ENCODE measurements at regions not wholly inside any gene's neighbourhood (a gene's known extent, or its start where the extent isn't known, plus 50 kb on each side); places are given as distances from the start of the nearest gene placed in this dataset.

DNA sequence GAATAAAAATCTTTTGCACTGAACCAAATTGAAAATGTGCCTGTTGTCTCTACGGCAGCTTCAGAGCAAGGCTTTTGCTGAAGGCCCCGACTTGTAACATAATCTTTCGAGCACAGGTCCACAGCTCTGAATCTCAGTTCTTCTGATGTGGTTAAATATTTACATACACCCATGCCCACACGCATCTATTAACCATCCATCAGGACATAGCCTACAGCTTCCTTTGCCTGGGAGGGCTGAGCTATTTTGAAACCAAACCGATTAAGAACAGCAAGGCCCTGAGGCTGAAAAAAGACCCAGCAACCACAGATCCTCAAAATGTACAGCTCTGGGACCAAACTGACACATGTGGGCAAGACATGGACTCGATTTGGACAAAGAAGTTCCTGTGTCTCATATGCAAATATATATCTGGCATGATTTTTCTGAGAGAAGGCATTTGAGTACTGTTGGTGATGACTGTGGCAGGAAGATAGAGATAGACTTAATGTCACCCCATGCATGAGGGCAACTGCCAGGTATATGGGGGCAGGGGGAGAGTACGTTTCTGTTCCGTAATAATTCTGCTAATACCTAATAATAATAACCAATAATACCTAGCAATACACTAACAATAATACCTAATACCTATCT lies 322.7 kb upstream of the PLET1 start:
- no peak for DNase-seq (ENCODE audit: low read depth in 2 of 2)

DNA sequence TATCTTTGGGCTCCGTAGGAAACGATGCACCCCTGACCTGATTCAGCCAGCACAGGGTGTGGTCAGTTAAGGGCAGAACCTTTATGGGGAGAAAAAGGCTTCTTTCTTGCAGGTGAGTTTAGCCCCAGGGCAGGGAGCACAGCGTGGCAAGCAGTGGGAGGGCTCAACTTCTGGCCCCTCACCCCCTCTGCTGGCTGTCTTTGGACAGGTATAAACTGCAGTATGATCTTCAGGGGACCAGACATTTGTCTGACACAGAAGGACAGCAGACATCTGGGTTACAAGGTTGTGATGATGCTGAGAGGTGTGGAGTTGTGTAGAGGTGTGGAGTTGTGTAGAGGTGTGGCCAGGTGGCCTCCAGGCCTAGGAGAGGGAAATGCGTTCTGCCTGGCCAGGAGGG lies 324.0 kb upstream of the PLET1 start:
- no peak for DNase-seq (ENCODE audit: low read depth in 2 of 2)

DNA sequence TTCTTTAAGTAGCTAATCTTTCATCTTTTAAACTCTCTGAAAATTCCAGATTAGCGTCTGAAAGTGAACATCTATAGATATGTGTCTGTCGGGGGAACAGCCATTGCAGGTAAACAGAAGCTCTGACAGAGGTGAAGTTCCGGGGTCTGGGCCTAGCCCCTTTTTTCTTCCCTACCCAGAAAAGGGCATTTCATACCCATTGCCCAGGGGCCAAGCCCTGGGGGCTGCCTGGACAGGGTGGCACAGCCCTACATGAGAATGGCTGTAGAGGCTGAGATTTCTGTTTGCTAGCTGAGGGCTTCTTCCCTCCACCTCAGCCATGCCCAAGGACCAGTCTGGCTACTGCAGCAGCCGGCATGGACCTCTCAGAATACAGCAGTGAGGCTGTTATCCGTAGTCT lies 327.0 kb upstream of the PLET1 start:
- no peak for DNase-seq (ENCODE audit: low read depth in 2 of 2)

DNA sequence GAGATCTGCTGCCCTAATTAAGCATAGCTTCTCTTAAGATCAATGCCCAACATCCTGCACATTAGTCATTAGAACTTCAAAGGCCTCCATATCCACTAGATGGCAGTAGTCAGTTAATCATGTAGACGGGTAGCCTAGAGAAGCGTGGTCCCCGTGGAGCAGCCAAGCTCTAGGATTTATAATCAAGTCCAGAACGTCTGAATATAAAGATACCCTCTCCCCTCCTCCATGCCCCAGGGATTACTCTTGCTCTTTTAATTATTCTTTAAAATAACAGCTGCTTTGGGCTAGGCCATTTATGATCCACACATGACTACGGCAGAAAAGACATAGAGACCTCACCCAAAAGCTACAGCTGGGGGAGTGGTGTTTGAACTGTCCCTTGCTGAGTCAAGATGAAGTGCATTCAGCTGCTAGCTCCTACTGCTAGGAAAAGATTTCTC lies 327.6 kb upstream of the PLET1 start:
- DNase-seq (ENCODE audit: low read depth in 2 of 2), result no peak

DNA sequence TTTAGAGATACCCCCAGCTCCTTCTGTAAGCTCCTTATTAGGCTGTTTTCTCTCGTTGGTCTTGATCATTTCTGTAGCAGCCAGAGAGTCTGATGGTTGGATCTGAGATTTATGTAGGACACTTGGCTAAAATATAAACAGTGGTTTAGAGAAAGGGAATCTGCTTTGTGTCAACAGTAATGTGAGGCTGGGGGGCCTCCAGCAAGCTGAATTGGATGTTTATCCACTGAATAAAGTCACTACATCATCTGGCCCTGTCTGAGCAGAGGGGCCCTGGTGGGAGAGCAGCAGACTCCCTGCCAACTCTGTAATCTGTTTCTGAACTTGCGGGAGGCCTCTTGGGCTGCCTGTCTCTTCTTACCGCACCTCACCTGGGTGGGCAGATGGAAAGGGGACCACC lies 328.5 kb upstream of the PLET1 start:
- DNase-seq (ENCODE audit: low read depth in 2 of 2), result no peak

DNA sequence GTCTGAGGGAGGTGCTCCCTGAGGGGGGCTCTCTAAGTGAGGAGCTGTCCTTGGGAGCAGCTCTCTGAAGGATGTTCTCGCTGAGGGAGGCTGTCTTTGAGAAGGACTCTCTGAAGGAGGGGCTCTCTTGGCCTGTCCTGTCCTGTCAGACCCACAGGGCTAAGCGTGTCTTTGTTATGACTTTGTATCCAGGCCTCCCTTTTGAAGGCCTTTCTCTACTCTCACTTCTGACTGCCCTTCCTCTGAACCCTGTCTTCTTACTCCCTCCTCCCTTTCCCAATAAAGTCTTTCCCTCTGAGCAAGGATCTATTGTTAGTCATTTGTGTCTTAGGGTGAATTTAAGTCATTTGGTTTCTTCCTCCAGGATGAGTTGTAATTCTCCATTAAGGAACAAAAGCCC lies 330.1 kb upstream of the PLET1 start:
- no peak for DNase-seq (ENCODE audit: low read depth in 2 of 2)

DNA sequence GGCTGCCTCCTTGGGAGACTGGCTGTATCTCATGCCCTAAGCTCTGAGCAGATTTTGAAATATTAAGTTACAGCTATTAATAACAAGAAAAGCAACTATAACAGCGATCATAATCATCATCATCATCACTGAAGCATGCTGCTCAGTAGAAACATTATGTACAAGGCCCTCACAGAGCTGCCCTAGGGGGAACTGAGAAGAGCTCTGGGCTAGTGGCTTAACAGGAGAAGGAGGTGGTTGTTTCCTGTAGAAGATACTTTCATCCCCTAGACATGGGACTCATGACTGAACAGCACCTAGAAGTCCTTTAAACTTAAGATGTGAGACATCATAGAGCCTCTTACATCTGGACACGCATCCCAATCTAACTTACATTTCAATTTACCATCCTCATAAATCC lies 332.8 kb upstream of the PLET1 start:
- DNase-seq (ENCODE audit: low read depth in 2 of 2), result no peak

DNA sequence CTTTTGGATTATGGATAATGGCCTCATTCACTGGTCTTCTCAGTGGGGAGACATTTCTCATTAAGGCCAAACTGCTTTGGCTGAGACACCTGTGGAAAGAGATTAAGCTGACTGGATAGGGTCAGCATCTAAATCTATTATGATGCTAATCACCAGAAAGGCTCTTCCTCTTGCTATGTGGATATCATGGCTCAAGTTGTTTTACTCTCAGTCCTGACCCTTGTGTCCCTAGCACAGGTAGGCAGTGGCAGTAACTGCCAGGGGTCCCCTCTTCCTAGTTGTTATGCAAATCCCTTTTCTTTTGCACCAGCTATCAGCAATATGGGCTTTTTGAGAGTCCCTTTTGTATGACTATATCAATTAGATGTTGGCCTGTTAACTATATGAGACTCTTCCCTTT lies 335.7 kb upstream of the PLET1 start:
- no peak for DNase-seq (ENCODE audit: low read depth in 2 of 2)

DNA sequence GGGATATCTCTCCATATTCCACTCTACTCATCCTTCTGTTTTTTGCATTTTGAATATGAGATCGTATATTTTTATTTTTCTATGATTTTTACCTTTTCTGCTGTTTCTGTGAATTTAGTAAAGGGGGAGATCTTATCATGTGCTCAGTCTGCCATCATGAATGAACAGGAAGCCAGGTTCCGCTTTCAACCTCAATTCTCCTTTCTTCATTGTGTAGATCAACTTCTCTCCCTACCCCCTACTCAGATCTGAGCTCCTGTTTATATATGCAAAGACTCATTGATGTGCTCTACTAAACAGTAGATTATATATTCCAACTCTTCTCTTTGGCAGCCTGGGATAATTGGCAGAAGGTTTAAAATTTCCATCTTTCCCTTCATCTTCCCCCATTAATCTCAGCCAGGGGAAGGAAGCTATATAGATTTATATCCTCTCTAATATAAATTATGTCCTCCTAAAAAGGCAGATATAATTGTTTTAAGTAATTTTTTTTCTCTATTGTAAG lies 336.7 kb upstream of the PLET1 start:
- DNase-seq (ENCODE audit: low read depth in 2 of 2), result no peak

DNA sequence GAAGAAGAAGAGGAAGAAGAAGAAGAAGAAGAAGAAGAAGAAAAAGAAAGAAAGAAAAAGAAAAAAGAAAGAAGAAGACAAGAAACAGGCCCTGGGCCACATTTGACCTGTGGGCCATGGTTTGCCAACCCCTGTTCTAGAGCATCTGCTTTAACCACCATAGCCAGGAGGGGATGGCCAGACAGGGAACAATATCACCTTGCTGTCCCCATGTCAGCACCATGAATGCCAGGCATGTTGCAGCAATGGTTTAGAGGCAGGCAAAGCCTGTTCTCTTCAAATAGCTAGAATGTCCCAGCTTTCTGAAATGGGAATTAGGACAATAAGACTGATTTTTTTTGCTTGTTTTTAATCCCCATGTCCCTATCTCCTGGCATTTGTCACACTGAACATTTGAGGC lies 338.6 kb upstream of the PLET1 start:
- no peak for DNase-seq (ENCODE audit: low read depth in 2 of 2)

DNA sequence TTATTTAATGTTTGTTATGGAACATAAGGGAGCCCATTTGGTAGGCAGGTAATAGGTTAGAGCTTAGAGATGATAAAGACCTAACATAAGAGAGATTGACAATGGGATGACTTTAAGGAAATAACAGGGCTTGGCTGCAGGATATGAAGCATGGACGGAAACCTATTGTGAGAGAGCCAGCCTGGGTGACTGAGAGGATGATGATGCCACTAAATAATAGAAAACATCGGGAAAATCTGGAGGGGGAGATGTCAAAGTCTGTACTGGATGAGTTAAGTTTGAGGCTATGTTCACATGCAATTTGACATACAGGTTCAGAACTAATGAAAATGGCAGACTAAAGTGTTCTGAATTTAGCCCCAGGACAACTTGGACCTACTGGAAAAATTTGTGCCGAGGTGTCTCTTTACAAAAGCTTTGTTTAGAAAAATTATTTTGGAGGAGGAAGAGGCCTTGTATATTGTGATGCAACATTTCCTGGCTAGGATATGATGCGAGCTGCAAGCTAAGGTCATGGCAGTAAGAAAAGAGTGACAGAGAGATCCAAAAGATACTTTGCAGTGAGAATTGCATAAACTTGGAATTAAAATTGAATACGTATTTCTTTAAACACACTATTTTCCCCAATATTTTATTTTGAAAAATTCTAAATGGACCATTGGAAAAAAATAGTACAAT lies 339.3 kb upstream of the PLET1 start:
- no peak for DNase-seq (ENCODE audit: low read depth in 2 of 2)

DNA sequence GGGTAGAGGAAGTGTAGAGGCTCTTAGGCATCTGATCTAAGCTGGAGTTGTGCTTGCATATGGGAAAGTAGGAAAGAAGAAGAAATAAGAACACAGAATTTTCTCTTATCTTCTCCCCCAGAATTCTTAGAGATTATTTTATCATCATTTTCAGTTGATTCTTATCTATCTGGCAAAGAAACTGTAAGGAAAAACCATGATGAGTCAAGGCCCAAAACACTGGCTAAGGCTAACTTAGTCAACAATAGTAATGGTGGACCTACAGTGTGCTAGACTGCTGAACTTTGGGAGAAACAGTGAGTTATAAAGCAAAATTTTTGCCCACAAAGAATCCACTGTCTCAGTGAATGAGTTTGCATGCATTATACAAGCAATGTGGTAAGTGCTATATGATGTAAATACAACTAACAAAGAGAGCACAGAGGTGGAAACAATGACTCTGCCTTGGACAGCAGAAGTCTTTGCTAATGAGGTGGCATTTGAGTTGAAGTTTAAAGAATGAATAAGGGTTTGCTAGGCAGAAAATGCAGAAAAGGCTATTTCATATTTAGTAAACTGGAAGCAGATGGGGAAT lies 344.5 kb upstream of the PLET1 start:
- DNase-seq (ENCODE audit: low read depth in 2 of 2), result no peak

DNA sequence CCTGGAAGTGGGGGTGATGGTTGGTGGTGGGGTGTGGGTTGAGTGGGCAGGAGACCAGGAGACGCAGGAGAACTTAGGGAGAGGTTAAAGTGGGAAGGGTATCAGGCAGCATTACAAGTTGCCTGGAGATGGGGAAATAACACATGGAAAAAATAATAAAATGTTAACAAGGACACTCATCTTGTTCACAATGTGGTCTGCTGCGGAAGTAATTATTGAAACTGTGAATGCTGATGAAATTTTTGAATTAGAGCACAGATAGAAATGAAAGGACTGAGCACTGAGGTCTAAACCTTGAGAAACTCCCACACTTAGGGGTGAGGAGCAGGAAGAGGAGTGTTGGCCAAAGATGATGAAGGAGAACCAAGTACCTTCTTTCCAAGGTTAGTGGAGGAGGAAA lies 346.0 kb upstream of the PLET1 start:
- DNase-seq (ENCODE audit: low read depth in 2 of 2), result no peak

DNA sequence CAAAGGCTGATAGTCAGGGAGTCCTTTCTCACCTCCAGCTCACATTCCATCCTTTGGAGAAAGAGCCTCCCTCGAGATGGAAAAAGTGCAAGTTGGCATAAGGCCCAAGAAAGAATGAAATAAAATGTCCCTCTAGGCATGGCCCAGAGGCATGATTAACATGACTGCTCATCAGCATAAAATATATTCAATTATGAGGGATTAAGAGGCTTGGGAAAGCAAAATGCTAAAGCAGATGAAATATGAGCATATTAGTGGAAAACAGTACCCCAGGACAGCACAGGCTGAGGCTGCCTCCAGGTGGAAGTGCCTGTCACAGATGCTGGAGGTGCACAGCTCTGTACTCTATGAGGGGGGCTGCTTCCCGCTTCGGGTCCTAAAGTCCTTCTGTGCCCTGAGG lies 347.8 kb upstream of the PLET1 start:
- no peak for DNase-seq (ENCODE audit: low read depth in 2 of 2)

DNA sequence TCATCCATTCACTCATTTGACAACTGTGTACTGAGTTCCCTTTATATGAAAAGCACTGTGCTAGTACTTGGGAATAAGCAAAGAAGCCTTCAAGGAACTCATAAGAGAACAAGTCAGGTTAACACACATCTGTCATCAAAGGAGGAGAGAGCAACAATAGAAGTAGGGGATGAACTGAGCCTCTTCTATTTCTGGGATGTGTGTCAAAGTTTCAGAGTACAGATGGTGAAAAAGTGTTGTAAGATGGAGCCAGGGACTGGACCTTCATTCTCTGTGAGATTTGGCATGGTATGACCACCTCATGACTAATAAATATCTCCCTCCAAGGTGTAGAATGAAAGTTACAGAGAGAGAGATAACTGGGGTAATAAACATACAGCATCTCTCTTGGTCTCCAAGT lies 349.8 kb upstream of the PLET1 start:
- DNase-seq (ENCODE audit: low read depth in 2 of 2), result no peak

DNA sequence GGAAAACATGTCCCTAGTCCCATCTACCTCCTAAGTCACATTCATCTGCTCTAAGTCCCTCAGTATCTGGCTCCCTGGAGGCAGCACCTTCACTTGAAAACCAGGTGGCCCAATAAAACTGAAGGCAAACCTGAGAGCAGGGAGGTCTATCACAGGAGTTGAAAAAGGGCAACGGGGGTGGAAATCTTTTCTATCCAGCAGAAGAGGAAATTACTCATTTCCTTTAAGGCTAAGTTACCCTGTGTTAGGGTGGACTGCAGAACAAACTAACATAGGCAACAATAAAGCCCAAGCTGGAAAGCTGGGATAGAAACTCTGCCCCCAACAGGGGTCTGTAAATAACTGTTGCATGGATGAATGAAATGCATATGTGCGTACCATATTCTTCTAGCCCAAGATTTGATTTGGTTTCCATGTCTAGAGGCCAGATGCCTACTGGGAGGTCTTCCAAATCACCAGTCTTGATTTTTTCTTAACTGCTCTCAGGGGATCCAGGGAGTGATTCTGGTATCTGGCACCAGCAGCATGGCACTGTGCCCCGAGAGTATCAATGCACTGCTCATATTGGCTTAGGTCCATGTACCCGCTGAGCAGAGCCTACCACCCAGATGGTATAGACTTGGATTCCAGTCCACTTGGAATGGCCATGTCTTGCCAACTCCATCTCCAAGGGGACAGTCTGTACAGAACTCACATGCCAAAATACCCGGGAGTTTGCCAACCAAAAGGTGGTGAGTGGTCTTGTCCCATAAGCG lies 350.0 kb upstream of the NCAM1 start:
- DNase-seq (ENCODE audit: low read depth in 2 of 2), result no peak

DNA sequence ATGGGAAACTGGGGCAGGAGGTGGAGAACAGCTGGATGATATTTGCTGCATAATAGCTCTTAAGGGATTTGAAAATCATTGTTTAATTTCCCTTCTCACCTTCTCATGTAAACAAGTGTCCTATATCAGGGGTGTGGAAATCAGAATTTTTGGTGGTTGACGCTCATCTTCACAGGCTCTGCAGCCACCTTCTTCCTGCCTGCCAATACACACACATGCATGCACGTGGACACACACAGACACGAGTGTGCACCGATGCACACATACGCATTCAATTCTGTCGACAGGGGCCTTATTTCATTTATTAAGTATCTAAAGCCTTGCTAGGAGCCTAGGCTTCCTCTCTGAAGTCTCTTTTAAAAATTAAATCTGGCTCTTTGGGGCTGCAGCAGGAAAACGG lies 349.4 kb upstream of the NCAM1 start:
- no peak for DNase-seq (ENCODE audit: low read depth in 2 of 2)

DNA sequence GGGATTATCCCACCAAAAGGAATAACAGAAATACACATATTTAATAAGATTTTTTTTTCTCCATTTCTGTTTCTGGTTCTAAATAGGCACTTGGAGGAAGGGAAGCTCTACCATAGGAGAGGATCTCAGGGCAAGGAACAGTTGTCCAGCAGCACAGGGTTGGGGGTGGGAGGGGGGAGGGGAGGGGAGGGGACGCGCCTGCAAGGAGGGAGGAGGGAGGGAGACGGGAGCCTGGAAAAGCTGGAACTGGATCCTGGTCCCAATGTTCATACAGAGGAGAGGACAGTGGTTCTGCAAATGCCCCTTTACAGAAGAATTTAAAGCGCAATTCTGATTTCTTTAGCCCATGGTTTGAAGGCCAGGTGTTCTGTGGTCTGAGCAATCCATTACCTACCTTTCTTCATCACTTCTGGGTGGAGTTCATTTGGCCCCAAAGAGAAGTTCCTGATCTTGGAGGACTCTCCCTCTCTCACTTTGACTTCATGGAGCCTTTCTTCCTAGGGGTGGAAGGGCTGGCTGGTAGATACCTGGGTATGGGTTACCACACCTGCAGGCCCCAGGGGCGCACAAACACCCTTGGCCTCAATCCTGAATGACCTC lies 348.9 kb upstream of the NCAM1 start:
- no peak for DNase-seq (ENCODE audit: low read depth in 2 of 2)

DNA sequence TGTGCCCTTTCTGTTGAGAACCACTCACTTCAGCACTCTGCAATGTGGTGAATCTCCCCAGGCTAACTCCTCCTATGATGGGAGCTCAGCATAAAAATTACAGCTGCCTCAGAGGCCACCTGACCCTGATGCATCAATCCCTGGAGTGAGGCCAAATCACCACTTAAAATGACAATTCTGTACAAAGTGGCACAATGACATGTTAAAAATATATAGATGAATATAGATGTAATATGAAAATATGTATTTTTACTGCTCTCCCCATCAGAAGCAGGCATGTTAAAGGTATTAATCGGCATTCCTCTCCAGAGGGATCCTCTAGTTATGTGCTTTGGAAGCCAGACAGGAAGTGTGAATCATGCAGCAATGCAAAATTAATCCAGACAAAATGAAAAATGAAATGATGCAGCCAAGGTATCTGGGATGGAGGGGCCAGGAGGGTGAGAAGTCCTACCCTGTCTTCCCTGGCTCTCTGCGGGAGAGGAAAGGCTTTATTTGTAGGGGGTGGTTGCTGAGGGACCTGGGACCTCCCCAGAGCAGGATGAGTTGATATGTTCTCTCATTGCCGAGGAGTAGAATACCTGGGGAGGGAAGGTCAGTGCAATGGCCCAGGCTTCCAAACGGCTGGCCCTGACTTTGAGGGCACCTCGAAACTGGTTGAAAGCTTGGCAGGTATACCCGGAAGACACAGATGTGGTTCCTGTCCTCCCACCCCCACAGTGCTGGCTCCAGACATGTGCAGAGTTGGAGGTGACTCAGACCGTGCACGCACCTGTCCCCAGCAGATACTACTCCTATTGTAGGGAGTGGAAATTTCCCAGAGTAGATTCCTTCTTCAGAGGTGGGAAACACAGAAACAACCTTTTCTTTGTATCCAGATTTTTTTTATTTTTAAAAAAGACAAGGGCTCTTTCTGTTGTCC lies 347.9 kb upstream of the NCAM1 start:
- no peak for DNase-seq (ENCODE audit: low read depth in 2 of 2)

DNA sequence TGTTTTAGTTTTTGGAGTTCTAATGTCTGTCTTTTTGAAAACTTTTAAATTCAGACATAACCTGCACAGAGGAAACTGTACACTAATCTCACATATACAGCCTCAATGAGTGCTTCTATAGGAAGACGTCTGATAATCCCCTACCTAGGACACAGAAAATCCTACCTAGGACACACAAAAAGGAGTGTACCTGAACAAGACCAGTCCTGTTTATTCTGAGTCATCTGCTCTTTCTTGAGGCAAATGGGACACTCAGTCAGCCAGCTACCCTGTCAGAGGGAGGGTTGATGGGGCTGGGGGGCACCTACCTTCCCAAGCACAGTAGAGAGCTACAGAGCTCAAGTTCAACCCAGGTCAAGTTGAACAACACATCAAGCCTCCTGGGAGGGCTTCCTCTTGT lies 346.6 kb upstream of the NCAM1 start:
- DNase-seq (ENCODE audit: low read depth in 2 of 2), result no peak

DNA sequence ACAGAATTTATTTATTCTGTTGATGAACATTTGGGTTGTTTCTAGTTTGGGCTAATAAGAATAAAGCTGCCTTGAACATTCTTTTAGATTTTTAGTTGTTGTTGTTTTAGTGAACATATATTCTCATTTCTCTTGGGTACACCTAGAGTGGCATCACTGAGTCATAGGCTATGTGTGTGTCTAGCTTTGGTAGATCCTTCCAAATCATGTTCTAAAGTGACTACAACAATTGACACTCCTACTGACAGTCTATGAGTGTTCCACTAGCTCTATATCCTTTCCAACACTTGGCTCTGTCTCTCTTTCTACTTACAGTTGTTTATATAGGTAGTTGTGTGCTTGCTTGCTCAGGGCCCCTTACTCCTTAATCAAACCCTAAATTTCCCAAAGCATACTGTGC lies 346.0 kb upstream of the NCAM1 start:
- no peak for DNase-seq (ENCODE audit: low read depth in 2 of 2)
